ENCODE measurements at regions not wholly inside any gene's neighbourhood (a gene's known extent, or its start where the extent isn't known, plus 50 kb on each side); places are given as distances from the start of the nearest gene placed in this dataset.
"Not testable (repeated sequence)": the region's sequence is repeated elsewhere in the genome, so short reads cannot be mapped to it uniquely, and the experiment has no call there.

- not testable (repeated sequence) for DNase-seq (ENCODE audit: low read depth in 2 of 2)
Measured at GRCh38 chr9:41367301-41367700, 178.2 kb upstream of the ZNG1F start.

DNA sequence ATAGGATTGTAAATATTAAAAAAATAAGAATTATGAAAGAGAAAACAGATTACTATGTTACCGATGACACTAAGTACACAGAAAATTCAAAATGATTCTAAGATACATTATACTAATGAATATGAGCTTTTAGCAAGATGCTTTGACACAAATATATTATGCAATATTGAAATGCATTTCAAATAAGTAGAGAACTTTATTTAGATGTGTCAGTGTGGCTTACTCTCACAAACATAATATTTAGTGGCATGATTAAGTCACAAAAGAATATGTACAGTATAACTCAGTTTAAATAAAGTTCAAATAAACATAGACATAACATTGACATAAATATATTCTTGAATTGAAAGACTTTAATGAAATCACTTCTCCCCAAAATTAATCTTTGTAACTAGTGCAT is 172.7 kb upstream of the ZNG1F start:
- DNase-seq (ENCODE audit: low read depth in 2 of 2) = not testable (repeated sequence)

DNA sequence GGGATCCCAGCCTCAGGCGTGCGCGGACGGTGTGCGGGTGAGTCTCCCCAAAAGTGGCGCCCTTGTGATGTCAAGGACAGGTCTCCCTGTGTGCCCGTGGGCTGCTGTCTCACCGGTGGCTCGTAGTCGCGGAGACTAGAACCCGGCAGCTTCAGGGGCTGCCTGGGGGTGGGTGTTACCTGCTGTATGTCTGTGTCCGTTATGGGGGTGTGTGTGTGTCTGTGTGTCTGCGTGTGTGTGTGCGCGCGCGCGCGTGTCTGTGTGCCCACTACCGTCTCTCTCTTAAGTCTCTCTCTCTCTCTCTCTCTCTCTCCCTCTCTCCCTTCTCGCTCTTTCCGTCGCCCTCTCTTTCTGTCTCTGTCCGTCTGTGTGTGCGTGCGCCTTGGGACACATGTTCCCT is 170.0 kb upstream of the ZNG1F start:
- DNase-seq (ENCODE audit: low read depth in 2 of 2) = peak in 1 of 2 donors; percentile 11

- peak; percentile 66 to 69 for DNase-seq (ENCODE audit: low read depth in 2 of 2)
Measured at GRCh38 chr9:41358682-41359081, 169.6 kb upstream of the ZNG1F start.

- not testable (repeated sequence) for DNase-seq (ENCODE audit: low read depth in 2 of 2)
Measured at GRCh38 chr9:41357918-41358404, 168.8 kb upstream of the ZNG1F start.

DNA sequence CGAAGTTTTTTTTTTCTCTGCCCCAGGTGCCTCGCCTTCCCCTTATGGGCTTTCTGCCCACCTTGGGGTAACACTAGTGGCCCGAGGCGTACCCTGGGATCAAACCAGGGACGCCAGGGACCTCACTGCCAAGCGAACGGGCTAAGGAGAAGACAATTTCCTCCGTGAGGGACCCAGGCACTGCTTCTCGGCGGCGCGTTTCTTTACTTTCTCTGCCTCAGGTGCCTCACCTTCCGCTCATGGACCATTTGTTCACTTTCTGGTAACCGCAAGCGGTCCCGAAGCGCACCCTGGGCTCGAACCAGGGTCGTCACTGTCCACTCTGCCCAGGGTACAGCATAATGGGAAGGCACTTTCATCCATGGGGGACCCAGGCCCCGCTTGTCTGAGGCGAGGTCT is 168.2 kb upstream of the ZNG1F start:
- not testable (repeated sequence) for DNase-seq (ENCODE audit: low read depth in 2 of 2)

DNA sequence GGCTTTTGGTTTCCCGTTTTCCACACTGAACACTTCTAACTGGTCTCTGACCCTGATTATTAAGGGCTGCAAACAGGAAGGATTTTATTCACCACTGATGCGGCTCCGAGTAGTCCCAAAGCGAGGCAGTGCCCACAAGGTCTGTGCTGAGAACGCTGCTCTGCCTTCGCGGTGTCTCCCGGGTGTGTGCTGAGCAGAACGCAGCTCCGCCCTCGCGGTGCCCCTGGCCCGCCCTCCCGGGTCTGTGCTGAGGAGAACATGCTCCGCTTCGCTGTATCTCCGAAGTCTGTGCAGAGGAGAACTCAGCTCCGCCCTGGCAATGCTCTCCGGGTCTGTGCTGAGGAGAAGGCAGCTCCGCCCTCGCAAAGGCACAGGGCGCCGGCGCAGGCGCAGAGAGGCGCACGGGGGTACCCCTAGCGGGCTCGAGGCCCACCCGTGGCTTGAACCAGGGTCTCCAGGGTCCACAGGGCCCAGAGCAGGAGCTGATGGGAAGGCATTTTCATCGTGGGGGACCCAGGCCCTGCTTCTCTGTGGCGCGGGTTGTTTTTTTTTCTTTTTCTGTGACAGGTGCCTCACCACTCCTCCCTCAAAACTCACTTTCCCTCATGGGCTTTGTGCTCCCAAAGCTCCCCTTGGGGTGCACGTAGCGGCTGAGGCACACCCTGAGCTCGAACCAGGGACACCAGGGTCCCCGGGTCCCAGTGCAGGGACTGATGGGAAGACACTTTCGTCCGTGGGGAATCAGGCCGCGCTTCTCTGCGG is 167.7 kb upstream of the ZNG1F start:
- peak; percentile 72 to 77 for DNase-seq (ENCODE audit: low read depth in 2 of 2)

DNA sequence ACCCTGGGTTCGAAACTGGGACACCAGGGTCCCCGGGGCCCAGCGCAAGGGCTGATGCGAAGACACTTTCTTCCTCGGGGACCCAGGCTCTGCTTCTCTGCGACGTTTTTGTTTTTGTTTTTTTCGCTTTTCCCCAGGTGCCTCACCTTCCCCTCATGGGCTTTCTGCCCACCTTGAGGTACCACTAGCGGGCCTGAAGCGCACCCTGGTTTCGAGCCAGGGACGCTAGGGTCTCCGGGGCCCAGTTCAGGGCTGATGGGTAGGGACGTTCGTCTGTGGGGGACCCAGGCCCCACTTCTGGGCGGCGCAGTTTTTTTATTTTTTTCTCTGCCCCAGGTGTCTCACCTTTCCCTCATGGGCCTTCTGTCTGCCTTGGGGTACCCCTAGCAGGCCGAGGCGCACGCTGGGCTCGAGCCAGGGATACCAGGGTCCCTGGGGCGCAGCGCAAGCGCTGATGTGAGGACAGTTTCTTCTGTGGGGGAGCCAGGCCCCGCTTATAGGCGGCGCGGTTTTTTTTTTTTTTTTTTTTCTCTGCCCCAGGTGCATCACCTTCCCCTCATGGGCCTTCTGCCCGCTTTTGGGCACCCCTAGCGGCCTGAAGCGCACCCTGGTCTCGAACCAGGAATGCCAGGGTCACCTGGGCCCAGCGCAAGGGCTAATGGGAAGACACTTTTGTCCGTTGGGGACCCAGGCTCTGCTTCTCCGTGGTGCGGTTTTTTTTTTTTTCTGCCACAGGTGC is 166.8 kb upstream of the ZNG1F start:
- DNase-seq (ENCODE audit: low read depth in 2 of 2) = not testable (repeated sequence)

- not testable (repeated sequence) for DNase-seq (ENCODE audit: low read depth in 2 of 2)
Measured at GRCh38 chr9:41354978-41355377, 165.9 kb upstream of the ZNG1F start.

DNA sequence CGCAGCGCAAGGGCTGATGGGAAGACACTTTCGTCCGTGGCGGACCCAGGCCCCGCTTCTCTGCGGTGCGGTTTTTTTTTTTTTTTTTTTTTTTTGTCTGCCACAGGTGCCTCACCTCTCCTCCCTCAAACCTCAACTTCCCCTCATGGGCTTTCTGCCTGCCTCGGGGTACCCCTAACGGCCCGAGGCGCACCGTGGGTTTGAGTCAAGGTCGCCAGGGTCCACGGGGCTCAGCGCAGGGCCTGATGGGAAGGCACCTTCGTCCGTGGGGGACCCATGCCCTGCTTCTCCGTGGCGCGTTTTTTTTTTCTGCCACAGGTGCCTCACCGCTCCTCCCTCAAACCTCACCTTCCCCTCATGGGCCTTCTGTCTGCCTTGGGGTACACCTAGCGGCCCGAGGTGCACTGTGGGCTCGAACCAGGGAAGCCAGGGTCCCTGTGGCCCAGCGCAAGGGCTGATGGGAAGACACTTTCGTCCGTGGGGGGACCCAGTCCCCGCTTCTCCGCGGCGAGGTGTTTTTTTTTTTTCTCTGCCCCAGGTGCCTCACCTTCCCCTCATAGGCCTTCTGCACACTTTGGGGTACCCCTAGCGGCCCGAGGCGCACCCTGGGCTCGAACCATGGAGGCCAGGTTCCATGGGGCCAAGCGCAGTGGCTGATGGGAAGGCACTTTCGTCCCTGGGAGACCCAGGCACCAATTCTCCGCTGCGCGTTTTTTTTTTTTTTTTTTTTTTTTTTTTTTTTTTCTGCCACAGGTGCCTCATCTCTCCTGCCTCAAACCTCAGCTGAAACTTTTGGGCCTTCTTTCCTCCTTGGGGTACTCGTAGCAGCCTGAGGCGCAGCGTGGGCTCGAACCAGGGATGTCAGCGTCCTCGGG is 165.2 kb upstream of the ZNG1F start:
- not testable (repeated sequence) for DNase-seq (ENCODE audit: low read depth in 2 of 2)

DNA sequence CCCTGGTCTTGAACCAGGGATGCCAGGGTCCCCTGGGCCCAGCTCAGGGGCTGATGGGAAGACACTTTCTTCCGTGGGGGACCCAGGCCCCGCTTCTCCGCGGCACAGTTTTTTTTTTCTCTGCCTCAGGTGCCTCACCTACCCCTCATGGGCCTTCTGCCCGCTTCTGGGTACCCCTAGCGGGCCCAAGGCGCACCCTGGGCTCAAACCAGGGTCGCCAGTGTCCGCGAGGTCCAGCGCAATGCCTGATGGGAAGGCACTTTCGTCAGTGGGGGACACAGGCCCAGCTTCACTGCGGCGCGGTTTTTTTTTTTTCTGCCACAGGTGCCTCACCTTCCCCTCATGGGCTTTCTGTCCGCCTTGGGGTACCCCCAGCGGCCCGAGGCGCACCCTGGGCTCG is 163.9 kb upstream of the ZNG1F start:
- not testable (repeated sequence) for DNase-seq (ENCODE audit: low read depth in 2 of 2)

- DNase-seq (ENCODE audit: low read depth in 2 of 2) = not testable (repeated sequence)
Measured at GRCh38 chr9:41352390-41352789, 163.3 kb upstream of the ZNG1F start.

DNA sequence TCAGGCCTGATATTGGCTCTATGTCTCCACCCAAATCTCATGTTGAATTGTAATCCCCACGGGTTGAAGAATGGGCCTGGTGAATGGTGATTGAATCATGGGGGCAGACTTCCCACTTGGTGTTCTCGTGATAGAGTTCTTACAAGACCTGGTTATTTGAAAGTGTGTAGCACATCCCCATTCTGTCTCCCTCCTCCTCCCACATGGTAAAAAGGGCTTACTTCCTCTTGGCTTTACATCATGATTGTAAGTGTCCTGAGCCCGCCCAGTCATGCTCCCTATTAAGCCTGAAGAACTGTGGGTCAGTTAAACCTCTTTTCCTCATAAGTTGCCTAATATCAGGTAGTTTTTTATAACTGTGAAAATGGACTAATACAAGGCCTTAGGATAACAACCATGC is 158.8 kb upstream of the ZNG1F start:
- not testable (repeated sequence) for DNase-seq (ENCODE audit: low read depth in 2 of 2)

DNA sequence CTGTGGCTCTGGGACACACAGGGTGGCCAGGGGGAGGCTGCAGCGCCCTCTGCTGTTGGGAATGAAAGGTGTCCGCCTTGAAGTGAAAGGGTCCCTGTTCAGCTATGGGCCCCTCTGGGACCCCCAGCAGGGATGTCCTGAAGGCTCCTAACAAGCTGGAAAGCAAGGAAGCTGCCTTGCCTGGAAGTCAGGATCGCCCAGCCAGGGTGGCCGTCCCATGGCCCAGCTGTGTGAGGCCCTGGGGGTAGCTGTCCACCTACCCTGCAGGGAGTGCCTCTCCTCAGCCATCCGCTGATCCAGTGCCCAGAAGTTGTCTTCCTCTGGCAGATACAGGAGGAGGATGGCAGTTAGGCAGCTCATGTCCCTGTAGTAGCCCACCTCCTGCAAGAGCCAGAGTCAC is 143.4 kb upstream of the ZNG1F start:
- DNase-seq (ENCODE audit: low read depth in 2 of 2) = not testable (repeated sequence)

- not testable (repeated sequence) for DNase-seq (ENCODE audit: low read depth in 2 of 2)
Measured at GRCh38 chr9:41321277-41321676, 132.2 kb upstream of the ZNG1F start.

GRCh38 chr9:41308953-41309352 is 119.8 kb upstream of the ZNG1F start:
- not testable (repeated sequence) for DNase-seq (ENCODE audit: low read depth in 2 of 2)

DNA sequence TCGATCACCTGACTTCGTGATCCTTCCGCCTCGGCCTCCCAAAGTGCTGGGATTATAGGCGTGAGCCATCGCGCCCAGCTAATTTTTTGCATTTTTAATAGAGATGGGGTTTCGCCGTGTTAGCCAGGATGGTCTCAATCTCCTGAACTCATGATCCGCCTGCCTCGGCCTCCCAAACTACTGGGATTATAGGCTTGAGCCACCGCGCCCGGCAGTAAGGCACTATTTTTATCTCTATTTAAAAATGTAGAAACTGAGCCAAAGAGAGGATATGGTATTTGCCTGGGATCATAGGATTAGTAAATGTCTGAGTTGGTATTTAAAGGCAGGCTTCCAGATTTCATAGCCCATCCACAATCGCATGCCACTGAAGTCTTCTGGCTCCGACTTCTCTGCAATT is 96.6 kb upstream of the ZNG1F start:
- not testable (repeated sequence) for DNase-seq (ENCODE audit: low read depth in 2 of 2)

DNA sequence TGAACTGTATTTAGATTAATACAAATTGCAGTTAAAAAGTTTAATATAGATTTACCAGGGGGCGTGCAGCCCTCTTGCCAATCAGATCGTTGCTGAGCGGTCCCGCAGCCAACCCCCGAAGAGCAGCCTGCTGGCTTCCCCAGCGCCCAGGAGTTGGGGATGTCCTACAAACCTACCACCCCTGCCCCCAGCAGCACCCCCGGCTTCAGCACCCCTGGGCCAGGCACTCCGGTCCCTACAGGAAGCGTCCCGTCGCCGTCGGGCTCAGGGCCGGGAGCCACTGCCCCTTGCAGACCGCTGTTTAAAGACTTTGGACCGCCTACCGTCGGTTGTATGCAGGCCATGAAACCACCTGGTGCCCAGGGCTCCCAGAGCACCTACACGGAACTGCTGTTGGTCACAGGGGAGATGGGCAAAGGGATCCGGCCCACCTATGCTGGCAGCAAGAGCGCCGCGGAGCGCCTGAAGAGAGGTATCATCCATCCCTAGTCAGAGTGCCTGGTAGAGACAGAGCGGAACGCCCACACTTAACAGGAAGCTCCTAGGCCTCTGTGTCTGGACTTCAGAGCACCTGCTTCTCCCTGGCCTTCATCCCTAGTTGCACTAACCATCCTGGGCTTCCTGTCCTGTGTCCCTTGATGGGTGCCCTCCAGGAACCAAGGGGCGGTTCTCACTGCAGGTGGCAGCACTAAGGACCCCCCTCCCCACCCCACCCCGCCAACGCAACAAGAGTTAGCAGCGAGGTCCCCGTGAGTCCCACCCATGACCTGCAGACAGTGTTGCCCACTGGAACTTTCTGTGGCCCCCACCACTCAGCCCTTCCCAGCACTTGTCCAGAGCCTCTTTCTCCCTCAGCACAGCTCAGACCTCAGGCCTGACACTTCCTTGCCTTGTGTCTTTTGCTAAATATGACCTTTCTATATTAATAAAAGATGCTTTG is 91.5 kb upstream of the ZNG1F start:
- not testable (repeated sequence) for DNase-seq (ENCODE audit: low read depth in 2 of 2)

DNA sequence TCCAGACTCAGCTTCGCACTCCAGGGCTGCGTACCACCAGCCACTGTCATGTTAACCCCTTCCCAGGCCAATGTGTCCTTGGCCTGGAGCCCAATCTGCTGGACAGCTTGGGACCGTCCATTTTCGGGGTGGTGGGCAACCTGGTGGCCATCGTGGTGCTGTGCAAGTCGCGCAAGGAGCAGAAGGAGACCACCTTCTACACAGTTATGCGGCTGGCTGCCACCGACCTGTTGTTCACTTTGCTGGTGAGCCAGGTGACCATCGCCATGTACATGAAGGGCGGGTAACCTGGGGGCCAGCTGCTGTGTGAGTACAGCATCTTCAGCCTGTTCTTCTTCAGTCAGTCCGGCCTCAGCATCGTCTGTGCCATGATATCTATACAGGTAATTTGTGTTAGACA is 90.3 kb upstream of the ZNG1F start:
- not testable (repeated sequence) for DNase-seq (ENCODE audit: low read depth in 2 of 2)

DNA sequence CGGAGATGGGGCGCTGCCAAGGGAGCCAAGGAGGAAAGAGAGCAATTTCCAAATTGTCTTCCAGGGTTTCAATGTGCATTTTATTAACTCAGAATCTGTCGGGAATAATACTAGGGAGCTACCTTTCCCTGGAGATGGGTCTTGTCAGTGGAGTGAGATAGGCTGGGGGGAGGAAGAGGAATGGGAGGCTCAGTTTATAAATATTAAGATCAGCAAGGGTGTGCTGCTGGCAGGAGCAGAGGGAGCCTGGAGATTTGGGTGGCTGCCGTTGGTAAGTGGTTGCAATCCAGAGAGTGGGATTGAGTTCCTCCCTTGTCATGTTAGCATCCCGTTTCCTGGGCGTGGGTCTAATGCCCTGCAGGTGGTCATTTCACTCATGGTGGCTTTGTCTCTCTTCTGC is 89.9 kb upstream of the ZNG1F start:
- DNase-seq (ENCODE audit: low read depth in 2 of 2) = not testable (repeated sequence)
